Gastrocnemius medialis (tissue), 4 donors: ENCODE measurements at regions not wholly inside any gene's neighbourhood (a gene's known extent, or its start where the extent isn't known, plus 50 kb on each side); places are given as distances from the start of the nearest gene placed in this dataset.

Experiments used
- ATAC-seq, 2 donors: fragments of 150-250 bp; one replicate each; pipeline ENCODE4 v1.9.1; 2016
- DNase-seq, 2 donors: peaks; one replicate each; pipeline ENCODE4 v3.0.0-alpha.2; 2019
- H3K27ac ChIP-seq, 4 donors: fragments of 200-600 bp; sonication (generic); 1 replicate in 1 of 4; 2 replicates in 3 of 4; pipeline ENCODE4 v1.5.1; 2016 to 2018; ENCODE audit warnings: mild to moderate bottlenecking in 2 of 4, moderate library complexity in 1 of 4
- H3K27me3 ChIP-seq, 3 donors: fragments of 200-600 bp; sonication (generic) in 2 of 3; 1 replicate in 1 of 3; 2 replicates in 2 of 3; pipeline versions ENCODE4 v1.5.1 to v1.6.0; 2016 to 2019; ENCODE audit warnings: mild to moderate bottlenecking in 1 of 3, moderate library complexity in 1 of 3
- H3K36me3 ChIP-seq, 2 donors: fragments of 200-600 bp; sonication (generic) in 1 of 2; one replicate each; pipeline ENCODE4 v1.5.1; 2017 to 2018
- H3K4me1 ChIP-seq, 2 donors: fragments of 200-600 bp; sonication (generic) in 1 of 2; one replicate each; pipeline ENCODE4 v1.5.1; 2016 to 2017; ENCODE audit warnings: mild to moderate bottlenecking in 2 of 2
- H3K4me3 ChIP-seq, 4 donors: fragments of 200-600 bp; sonication (generic) in 3 of 4; 1 replicate in 1 of 4; 2 replicates in 3 of 4; pipeline ENCODE4 v1.5.1; 2016 to 2019; ENCODE audit warnings: mild to moderate bottlenecking in 2 of 4
- H3K9me3 ChIP-seq, 3 donors: fragments of 200-600 bp; sonication (generic) in 2 of 3; 1 replicate in 1 of 3; 2 replicates in 2 of 3; pipeline ENCODE4 v1.5.1; 2016 to 2019
- CTCF ChIP-seq, 5 experiments: fragments of 450-650 bp in 3 of 5; fragments of 200-600 bp in 2 of 5; sonication (generic) in 2 of 5; IDR thresholded peaks in 4 of 5; conservative IDR thresholded peaks in 1 of 5; 1 replicate in 4 of 5; 2 replicates in 1 of 5; pipeline ENCODE4 v1.5.1; 2016 to 2019; ENCODE audit warnings: antibody characterized with exemption in 5 of 5, mild to moderate bottlenecking in 3 of 5, moderate library complexity in 3 of 5
- POLR2A ChIP-seq, 2 donors: fragments of 450-650 bp; IDR thresholded peaks; one replicate each; pipeline ENCODE4 v1.6.1; 2017; ENCODE audit warnings: antibody characterized with exemption in 2 of 2, mild to moderate bottlenecking in 2 of 2, moderate library complexity in 2 of 2
- in situ Hi-C, 4 donors: fragments of 200-750 bp; cut with MboI; loops; one replicate each; pipeline versions ENCODE4 v1.15.0 to v1.8.0; 2017; ENCODE audit warnings: low sequenced_read_pairs in 4 of 4
- intact Hi-C: fragments of 100-400 bp; cut with DNase I; formaldehyde crosslinking; loops from one replicate; pipeline ENCODE4 v1.15.1; 2023; ENCODE audit warnings: low total_unique reads

GRCh38 chr11:92439133-92439532, 214.5 kb downstream of the FAT3 start:
- Histone ChIP-seq H3K4me1 (peaks cover 0 to 6% of the 10 kb centered on the region in 2 donors), H3K9me3 (no peaks in the 10 kb centered on the region), H3K27me3 (no peaks in the 10 kb centered on the region), H3K27ac (no peak overlapping the region), H3K4me3 (no peak overlapping the region), H3K36me3 (no peaks in the 10 kb centered on the region)
- intact Hi-C loops, result no loop called here
- in situ Hi-C loops, result no loop called here
- TF ChIP-seq POLR2A (IDR thresholded peaks at IDR 0.05), result no peak
- no peak for TF ChIP-seq CTCF (IDR thresholded peaks at IDR 0.05 in 4 of 5, conservative IDR thresholded peaks at IDR 0.05 in 1 of 5)
- DNase-seq (no peak), ATAC-seq (no peak)

- no peaks in the 10 kb centered on the region for H3K36me3 ChIP-seq
- in situ Hi-C loops, result no loop called here
- H3K9me3 ChIP-seq, result no peaks in the 10 kb centered on the region
- DNase-seq, result no peak
- H3K27me3 ChIP-seq, result no peaks in the 10 kb centered on the region
- no peak overlapping the region for H3K4me3 ChIP-seq
- TF ChIP-seq CTCF (IDR thresholded peaks at IDR 0.05 in 4 of 5, conservative IDR thresholded peaks at IDR 0.05 in 1 of 5), result no peak
- no peak for TF ChIP-seq POLR2A (IDR thresholded peaks at IDR 0.05)
- intact Hi-C loops, result no loop called here
- ATAC-seq, result no peak
- no peak overlapping the region for H3K27ac ChIP-seq
- peaks cover 0 to 6% of the 10 kb centered on the region in 2 donors for H3K4me1 ChIP-seq
Observed at GRCh38 chr11:92440701-92441442, 216.3 kb downstream of the FAT3 start.

GRCh38 chr11:92441443-92441726, 216.8 kb downstream of the FAT3 start:
- H3K27me3 ChIP-seq, result no peaks in the 10 kb centered on the region
- H3K36me3 ChIP-seq, result no peaks in the 10 kb centered on the region
- TF ChIP-seq POLR2A (IDR thresholded peaks at IDR 0.05), result no peak
- no peak for TF ChIP-seq CTCF (IDR thresholded peaks at IDR 0.05 in 4 of 5, conservative IDR thresholded peaks at IDR 0.05 in 1 of 5)
- intact Hi-C loops, result no loop called here
- no peak for DNase-seq
- peaks cover 0 to 6% of the 10 kb centered on the region in 2 donors for H3K4me1 ChIP-seq
- in situ Hi-C loops, result no loop called here
- no peaks in the 10 kb centered on the region for H3K9me3 ChIP-seq
- no peak overlapping the region for H3K27ac ChIP-seq
- ATAC-seq, result no peak
- no peak overlapping the region for H3K4me3 ChIP-seq

- no peaks in the 10 kb centered on the region for H3K36me3 ChIP-seq
- TF ChIP-seq POLR2A (IDR thresholded peaks at IDR 0.05) (no peak), CTCF (IDR thresholded peaks at IDR 0.05 in 4 of 5, conservative IDR thresholded peaks at IDR 0.05 in 1 of 5) (no peak)
Observed at GRCh38 chr11:92443199-92443598, 218.6 kb downstream of the FAT3 start.

GRCh38 chr11:92447586-92447985, 223.0 kb downstream of the FAT3 start:
- ATAC-seq (no peak), DNase-seq (no peak)
- no peak overlapping the region for H3K4me3 ChIP-seq
- H3K27me3 ChIP-seq, result no peaks in the 10 kb centered on the region
- TF ChIP-seq CTCF (IDR thresholded peaks at IDR 0.05 in 4 of 5, conservative IDR thresholded peaks at IDR 0.05 in 1 of 5), result no peak
- TF ChIP-seq POLR2A (IDR thresholded peaks at IDR 0.05), result no peak
- no peak overlapping the region for H3K27ac ChIP-seq
- H3K9me3 ChIP-seq, result no peaks in the 10 kb centered on the region
- peaks cover 0 to 6% of the 10 kb centered on the region in 2 donors for H3K4me1 ChIP-seq
- no peaks in the 10 kb centered on the region for H3K36me3 ChIP-seq
- intact Hi-C loops (no loop called here), in situ Hi-C loops (no loop called here)

More at GRCh38 chr11:92443199-92443598, 218.6 kb downstream of the FAT3 start:
- Histone ChIP-seq H3K4me1 (peaks cover 0 to 6% of the 10 kb centered on the region in 2 donors), H3K4me3 (no peak overlapping the region), H3K27me3 (no peaks in the 10 kb centered on the region), H3K9me3 (no peaks in the 10 kb centered on the region), H3K27ac (no peak overlapping the region)
- in situ Hi-C loops, result no loop called here
- ATAC-seq (no peak), DNase-seq (no peak)
- intact Hi-C loops, result no loop called here
